Omental fat pad (tissue), 3 donors: ENCODE measurements at regions not wholly inside any gene's neighbourhood (a gene's known extent, or its start where the extent isn't known, plus 50 kb on each side); places are given as distances from the start of the nearest gene placed in this dataset.

Source experiments
- ATAC-seq: fragments of 150-250 bp; one replicate; pipeline ENCODE4 v1.9.1; 2016; ENCODE audit warnings: mild to moderate bottlenecking, moderate library complexity; ENCODE audit not compliant: low FRiP score
- DNase-seq: peaks from one replicate; pipeline ENCODE4 v3.0.0-alpha.2; 2019; ENCODE audit warnings: low spot score
- CTCF ChIP-seq, 3 donors: fragments of 450-650 bp; IDR thresholded peaks; one replicate each; pipeline ENCODE4 v1.5.1; 2016 to 2017; ENCODE audit warnings: antibody characterized with exemption in 3 of 3, mild to moderate bottlenecking in 3 of 3, moderate library complexity in 2 of 3

DNA sequence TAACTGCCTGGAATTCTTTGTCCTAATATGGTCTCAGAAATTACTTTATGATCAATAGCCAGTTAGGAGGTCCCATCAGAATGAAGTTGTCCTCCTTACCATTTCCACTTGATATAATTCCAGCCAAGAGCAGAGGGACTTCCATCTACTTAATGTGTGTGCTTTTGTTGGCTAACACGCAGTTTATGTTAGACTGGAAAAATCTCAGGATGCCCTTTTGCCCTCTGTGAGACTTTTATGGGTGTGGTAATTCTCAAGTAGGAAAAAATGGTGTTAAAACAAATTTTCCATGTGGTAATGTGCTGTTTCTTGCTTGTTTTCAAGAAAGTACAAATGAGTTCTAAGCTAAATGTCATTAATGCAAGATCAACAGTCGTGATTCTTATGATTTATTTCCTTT, 327.1 kb downstream of the MTRR start:
- ATAC-seq (no peak), DNase-seq (no peak)
- no peak for TF ChIP-seq CTCF (IDR thresholded peaks at IDR 0.05)

DNA sequence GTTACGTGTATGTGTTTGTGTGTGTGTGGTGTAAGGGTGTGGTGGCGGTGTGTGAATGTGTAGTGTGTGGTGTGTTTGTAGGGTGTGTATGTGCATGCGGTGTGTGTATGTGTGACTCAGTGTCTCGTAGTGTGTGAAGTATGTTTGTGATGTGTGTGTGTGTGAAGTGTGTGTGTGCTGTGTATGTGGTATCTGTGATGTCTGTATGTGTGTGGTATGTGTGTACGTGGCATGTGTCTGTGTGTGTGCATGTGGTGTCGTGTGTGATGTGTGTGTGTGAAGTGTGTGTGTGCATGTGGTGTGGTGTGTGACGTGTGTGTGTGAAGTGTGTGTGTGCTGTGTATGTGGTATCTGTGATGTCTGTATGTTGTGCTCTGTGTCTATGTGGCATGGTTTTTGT, 339.4 kb downstream of the MTRR start:
- ATAC-seq (no peak), DNase-seq (no peak)
- TF ChIP-seq CTCF (IDR thresholded peaks at IDR 0.05): no peak

- ATAC-seq: no peak
- TF ChIP-seq CTCF (IDR thresholded peaks at IDR 0.05): no peak
Observed at GRCh38 chr5:8209500-8209899, 340.6 kb downstream of the MTRR start.

DNA sequence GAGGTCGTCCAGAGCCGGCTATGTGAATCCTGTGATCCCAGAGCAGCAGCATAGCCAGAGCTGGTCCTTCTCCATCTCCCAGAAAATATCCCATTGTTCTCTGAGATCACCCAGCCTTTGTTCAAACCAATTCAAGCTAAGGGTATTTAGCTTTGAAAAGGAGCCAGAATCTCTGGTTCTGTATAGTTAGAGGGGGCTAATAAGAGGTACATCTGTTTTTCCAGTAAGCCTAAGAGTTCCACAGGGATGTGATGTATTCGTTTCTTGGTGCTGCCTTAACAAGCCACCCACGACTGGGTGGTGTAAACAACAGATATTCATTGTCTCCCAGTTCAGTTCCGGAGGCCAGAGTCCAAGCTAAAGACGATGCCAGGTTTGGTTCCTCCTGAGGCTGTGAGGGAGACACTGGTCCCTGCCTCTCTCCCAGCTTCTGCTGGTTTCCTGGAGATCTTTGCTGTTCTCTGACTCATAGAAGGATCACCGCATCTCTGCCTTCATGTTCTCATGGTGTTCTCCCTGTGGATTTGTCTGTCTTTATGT, 344.8 kb downstream of the MTRR start:
- no peak for ATAC-seq
- DNase-seq: no peak

More at GRCh38 chr5:8209500-8209899, 340.6 kb downstream of the MTRR start:
- no peak for DNase-seq

GRCh38 chr5:8216921-8217320, 348.0 kb downstream of the MTRR start:
- DNase-seq (no peak), ATAC-seq (no peak)
- TF ChIP-seq CTCF (IDR thresholded peaks at IDR 0.05): no peak

More for the DNA sequence above, 344.8 kb downstream of the MTRR start:
- TF ChIP-seq CTCF (IDR thresholded peaks at IDR 0.05): no peak

DNA sequence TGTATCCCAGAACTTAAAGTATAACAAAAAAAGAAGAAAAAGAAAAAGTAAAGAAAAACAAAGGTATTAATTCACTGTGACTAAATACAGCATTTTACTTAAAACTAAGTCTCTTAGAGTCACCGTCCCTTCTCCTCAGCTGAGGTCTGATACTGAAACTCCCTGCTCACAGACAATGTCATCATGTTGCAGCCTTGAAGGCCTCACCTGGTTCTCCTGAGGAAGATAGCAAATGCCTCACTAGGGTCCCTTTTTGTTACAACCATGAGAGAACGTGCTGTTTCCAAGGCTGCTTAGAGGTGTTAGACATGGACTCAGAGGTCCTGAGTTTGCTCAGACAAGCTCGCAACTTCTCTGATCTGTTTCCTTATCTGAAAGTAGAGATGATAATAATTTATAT, 357.2 kb downstream of the MTRR start:
- ATAC-seq (no peak), DNase-seq (no peak)

More for the DNA sequence above, 357.2 kb downstream of the MTRR start:
- no peak for TF ChIP-seq CTCF (IDR thresholded peaks at IDR 0.05)
